NCI-H2107 (cell line): ENCODE measurements at regions not wholly inside any gene's neighbourhood (a gene's known extent, or its start where the extent isn't known, plus 50 kb on each side); places are given as distances from the start of the nearest gene placed in this dataset.
"Not testable (repeated sequence)": the region's sequence is repeated elsewhere in the genome, so short reads cannot be mapped to it uniquely, and the experiment has no call there.

Experiments used
- DNase-seq: peaks from one replicate; lab custom pipeline; 2025; lab: John Stamatoyannopoulos, UW

DNA sequence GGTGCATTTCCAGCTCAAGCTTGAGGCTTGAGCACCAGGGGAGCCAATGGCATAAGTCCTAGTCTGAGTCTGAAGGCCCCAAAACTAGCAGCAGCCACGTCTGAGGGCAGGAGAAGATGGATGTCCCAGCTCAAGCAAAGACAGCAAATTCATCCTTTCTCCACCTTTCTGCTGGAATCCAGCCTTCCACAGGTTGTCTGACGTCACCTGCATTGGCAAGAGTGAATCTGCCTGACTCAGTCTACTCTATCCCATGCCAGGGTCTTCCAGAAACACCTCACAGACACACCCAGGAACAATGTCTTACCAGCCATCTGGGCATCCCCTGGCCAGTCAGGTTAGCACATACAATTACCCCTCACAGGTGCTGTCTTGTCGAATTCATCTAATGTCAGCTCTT is 76.2 kb upstream of the SOX11 start:
- DNase-seq, result no peak

DNA sequence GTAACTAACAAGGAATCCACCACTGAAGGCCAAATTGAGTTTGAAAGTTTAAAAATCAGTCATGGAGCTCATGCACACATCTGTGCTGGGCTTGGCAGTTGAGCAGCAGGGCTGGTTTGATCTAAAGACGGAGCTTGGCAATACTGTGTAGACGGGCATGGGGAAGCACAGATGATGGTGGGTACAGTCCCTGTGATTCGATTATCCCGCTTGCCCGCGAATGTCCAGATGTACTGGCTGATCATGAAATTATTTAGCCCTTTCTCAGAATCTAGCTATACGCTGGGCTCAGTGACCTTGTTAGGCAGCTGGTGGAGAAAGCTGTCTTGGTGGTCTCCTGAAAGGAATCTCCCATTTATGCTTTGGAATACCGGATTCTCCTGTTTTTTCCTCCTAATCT is 74.8 kb upstream of the SOX11 start:
- no peak for DNase-seq

DNA sequence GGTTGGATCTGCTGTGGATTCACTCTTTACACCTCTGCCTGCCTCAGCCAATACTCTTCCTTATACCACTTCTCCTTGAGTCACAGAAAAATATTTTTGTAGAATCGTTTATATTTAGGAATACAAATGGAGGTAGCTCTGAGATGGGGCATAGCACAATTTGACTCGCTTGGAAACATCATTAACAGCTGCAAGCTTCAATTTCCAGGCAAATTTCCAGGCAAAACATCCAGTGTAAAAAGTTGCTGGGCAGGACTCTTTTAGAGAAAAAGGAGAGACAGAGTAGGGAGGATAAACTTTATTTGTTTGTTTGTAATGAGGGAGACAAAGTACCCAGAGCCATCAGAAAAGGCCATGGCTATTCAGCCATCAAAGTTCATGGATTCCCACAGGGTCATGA is 74.4 kb upstream of the SOX11 start:
- DNase-seq, result no peak

DNA sequence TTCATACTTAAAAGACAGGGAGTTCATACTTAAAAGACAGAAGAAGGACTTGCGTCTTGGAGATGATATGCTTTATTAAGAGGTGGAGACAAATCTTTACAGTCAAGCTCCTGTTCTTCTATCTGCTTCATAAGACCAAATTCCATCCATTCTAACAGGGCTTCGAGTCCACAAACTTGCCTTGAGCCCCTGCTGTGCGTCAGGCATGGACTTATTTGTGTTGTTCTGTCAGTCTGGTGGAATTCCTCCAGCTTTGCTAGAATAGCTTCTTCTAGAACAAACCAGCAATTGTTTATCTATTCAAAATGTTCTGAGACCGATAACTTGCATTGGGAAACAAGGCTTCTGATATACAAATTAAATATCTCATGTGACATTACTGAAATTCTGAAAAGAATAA is 73.9 kb upstream of the SOX11 start:
- DNase-seq, result no peak

DNA sequence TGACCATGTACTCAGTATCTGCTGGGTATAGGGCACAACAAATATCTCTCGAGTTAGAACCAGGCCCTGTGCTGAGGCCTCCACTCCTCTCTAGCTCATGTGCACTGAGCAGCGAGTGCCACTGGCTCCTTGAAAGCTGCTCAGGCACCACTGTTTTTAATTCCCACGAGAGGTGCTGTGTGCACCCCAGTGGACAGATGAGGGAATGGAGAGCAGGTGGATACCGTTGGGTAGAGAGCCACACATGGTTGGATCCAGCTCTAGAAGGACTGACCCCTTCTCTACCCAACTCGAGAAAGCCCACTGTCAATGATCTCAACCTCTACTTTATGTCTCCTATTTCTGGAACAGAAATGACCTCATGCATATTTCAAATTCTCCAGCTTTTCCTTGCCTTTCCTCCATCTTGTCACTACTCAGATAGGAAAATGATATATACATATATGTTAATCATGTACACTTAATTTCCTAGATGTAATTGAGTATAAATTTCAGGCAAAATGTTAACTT is 66.6 kb upstream of the SOX11 start:
- DNase-seq, result not testable (repeated sequence)

DNA sequence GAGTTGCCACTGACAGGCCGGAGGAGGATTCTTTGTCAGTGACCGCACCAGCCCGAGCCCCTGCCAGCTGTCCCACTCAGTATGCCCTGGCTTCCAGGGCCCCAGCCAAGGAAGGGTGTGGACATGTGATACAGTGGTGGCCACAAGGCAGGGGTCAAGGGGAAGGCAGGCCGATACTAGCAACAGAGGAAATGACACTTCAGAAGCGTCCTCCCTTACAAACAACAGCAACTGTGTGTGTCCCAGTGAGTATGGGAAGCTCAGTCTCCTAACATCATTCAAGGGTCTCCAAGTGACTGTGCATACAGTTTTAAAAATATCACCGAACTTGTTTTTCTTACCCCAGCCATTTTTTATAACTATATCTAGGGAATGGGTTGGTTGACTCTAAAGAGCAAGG is 63.7 kb upstream of the SOX11 start:
- DNase-seq, result not testable (repeated sequence)

DNA sequence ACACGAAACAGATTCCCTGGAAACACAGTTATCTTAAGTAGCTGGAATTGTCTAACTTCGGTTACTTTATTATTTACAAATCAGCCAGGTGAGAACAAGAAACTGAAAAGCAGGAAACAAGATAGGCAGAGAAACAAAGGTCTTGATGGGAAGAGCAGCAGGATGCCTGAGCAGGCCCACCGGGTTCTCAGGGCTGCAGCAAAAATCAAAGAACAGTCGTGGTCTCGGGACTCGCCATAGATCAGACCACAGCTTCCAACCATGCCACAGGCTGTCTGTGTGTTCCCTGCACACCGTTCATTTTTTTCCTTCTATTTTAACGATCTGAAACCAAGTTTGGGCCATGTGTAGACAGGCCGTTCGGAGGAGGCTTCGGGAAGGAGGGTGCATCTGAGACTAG is 62.7 kb upstream of the SOX11 start:
- DNase-seq, result not testable (repeated sequence)

DNA sequence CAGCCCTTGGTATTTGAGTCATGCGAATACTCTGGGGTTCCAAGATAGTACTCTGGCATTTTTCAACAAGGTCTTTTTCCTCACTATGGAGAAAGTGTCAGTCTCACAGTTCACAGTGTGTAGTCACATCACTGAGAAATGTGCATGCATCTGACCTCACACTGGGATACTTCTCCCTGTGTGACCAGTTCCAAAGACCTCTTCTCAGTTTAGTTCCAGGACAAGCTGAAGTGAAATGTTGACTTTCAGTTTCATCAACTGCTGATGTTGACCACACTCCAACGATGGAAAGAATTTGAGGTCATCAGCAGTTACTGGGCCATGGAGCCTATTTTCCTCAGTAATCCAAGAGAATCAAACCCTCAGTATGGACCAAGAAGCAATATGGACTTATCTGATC is 55.1 kb upstream of the SOX11 start:
- not testable (repeated sequence) for DNase-seq
